ENCODE measurements at regions not wholly inside any gene's neighbourhood (a gene's known extent, or its start where the extent isn't known, plus 50 kb on each side); places are given as distances from the start of the nearest gene placed in this dataset.

DNA sequence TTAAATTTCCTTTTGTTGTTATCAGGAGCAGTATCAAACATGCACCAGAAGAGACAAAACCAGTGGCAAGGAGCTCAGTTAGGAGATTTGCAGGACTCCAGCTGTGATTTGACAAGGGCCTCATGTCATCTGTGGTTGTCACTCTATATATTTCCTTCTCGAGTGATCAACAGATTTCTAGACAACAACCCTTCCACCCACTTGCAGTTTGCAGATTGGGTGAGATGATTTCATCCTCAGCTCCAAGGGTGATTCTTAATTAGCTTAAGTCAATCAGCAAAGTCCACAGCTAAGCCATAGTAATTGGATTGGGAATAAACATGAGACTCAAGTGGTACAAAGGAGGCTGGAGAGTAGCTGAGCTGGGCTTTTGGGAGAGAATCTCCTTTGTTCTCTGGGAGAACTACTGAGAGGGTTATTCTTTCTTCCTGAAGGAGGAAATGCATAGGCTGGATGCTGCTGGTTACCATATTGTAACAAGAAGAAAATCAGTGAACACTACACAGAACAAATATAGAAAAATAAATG is 192.8 kb downstream of the PPARGC1A start:
- TF ChIP-seq, protein P1, sequence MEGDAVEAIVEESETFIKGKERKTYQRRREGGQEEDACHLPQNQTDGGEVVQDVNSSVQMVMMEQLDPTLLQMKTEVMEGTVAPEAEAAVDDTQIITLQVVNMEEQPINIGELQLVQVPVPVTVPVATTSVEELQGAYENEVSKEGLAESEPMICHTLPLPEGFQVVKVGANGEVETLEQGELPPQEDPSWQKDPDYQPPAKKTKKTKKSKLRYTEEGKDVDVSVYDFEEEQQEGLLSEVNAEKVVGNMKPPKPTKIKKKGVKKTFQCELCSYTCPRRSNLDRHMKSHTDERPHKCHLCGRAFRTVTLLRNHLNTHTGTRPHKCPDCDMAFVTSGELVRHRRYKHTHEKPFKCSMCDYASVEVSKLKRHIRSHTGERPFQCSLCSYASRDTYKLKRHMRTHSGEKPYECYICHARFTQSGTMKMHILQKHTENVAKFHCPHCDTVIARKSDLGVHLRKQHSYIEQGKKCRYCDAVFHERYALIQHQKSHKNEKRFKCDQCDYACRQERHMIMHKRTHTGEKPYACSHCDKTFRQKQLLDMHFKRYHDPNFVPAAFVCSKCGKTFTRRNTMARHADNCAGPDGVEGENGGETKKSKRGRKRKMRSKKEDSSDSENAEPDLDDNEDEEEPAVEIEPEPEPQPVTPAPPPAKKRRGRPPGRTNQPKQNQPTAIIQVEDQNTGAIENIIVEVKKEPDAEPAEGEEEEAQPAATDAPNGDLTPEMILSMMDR (IDR thresholded peaks at IDR 0.05), result no peak
- TF ChIP-seq POLR2A (IDR thresholded peaks at IDR 0.05), result no peak

All from uterus (tissue), 2 donors.